Left lobe of liver (tissue), 2 donors: ENCODE measurements at regions not wholly inside any gene's neighbourhood (a gene's known extent, or its start where the extent isn't known, plus 50 kb on each side); places are given as distances from the start of the nearest gene placed in this dataset.

Source experiments
- ATAC-seq: fragments of 200-7000 bp; cut with Tn5 transposase; one replicate; pipeline ENCODE4 v1.9.1; 2020; ENCODE audit warnings: mild to moderate bottlenecking, moderate library complexity
- DNase-seq: peaks from one replicate; pipeline ENCODE4 v3.0.0-alpha.2; 2020; ENCODE audit warnings: low spot score
- donor health status: DM: no; HTN: no; CAD: no; lungs with moderate emphysema.
- donor health status: DM: no; HTN: yes; CAD: no.

GRCh38 chr20:57869951-57870315, 160.1 kb upstream of the PMEPA1 start:
- DNase-seq: peak; percentile 27
- ATAC-seq: no peak

GRCh38 chr20:57869291-57869950, 159.6 kb upstream of the PMEPA1 start:
- no peak for ATAC-seq
- DNase-seq: peak; percentile 15

GRCh38 chr20:57868310-57868709, 158.5 kb upstream of the PMEPA1 start:
- DNase-seq (peak; percentile 33), ATAC-seq (no peak)

- DNase-seq: peak; percentile 23
- ATAC-seq: no peak
Observed at GRCh38 chr20:57867807-57868206, 158.0 kb upstream of the PMEPA1 start.

GRCh38 chr20:57867181-57867803, 157.5 kb upstream of the PMEPA1 start:
- ATAC-seq (no peak), DNase-seq (no peak)

GRCh38 chr20:57866250-57867106, 156.7 kb upstream of the PMEPA1 start:
- ATAC-seq: no peak

GRCh38 chr20:57865266-57865665, 155.5 kb upstream of the PMEPA1 start:
- DNase-seq (no peak), ATAC-seq (no peak)

More at GRCh38 chr20:57866250-57867106, 156.7 kb upstream of the PMEPA1 start:
- DNase-seq: no peak

GRCh38 chr20:57860576-57860975, 150.8 kb upstream of the PMEPA1 start:
- ATAC-seq: no peak
- peak; percentile 10 for DNase-seq

- ATAC-seq: no peak
- no peak for DNase-seq
Observed at GRCh38 chr20:57857969-57858368, 148.2 kb upstream of the PMEPA1 start.

- no peak for DNase-seq
- ATAC-seq: no peak
Observed at GRCh38 chr20:57857118-57857517, 147.3 kb upstream of the PMEPA1 start.

- no peak for ATAC-seq
- peak; percentile 2 for DNase-seq
Observed at GRCh38 chr20:57856658-57857057, 146.8 kb upstream of the PMEPA1 start.

- no peak for DNase-seq
- ATAC-seq: no peak
Observed at GRCh38 chr20:57851796-57852195, 142.0 kb upstream of the PMEPA1 start.

GRCh38 chr20:57851025-57851682, 141.3 kb upstream of the PMEPA1 start:
- ATAC-seq: no peak
- peak; percentile 8 for DNase-seq

- ATAC-seq: no peak
- DNase-seq: peak; percentile 21
Observed at GRCh38 chr20:57849521-57850215, 139.9 kb upstream of the PMEPA1 start.

GRCh38 chr20:57849121-57849520, 139.3 kb upstream of the PMEPA1 start:
- ATAC-seq (no peak), DNase-seq (peak; percentile 15)

GRCh38 chr20:57848282-57848681, 138.5 kb upstream of the PMEPA1 start:
- DNase-seq: no peak
- no peak for ATAC-seq

- no peak for ATAC-seq
- DNase-seq: no peak
Observed at GRCh38 chr20:57847104-57847503, 137.3 kb upstream of the PMEPA1 start.

- ATAC-seq (no peak), DNase-seq (peak; percentile 29)
Observed at GRCh38 chr20:57844626-57845596, 135.1 kb upstream of the PMEPA1 start.

GRCh38 chr20:57843941-57844625, 134.3 kb upstream of the PMEPA1 start:
- ATAC-seq (no peak), DNase-seq (no peak)
